SKM-1 (cell line): ENCODE measurements at regions not wholly inside any gene's neighbourhood (a gene's known extent, or its start where the extent isn't known, plus 50 kb on each side); places are given as distances from the start of the nearest gene placed in this dataset.

Experiments used
- DNase-seq: peaks from one replicate; lab custom pipeline; 2025; ENCODE audit not compliant: unreplicated experiment; lab: John Stamatoyannopoulos, UW

- DNase-seq: no peak
Measured at GRCh38 chr4:145427991-145428390, 53.7 kb upstream of the SMAD1 start.

- no peak for DNase-seq
Measured at GRCh38 chr4:145427221-145427620, 54.4 kb upstream of the SMAD1 start.

GRCh38 chr4:145423017-145423708, 58.5 kb upstream of the SMAD1 start:
- DNase-seq: no peak

- no peak for DNase-seq
Measured at GRCh38 chr4:145420595-145421214, 60.9 kb upstream of the SMAD1 start.

- DNase-seq: no peak
Measured at GRCh38 chr4:145418739-145419138, 62.9 kb upstream of the SMAD1 start.

- DNase-seq: no peak
Measured at GRCh38 chr4:145417348-145418130, 64.1 kb upstream of the SMAD1 start.

GRCh38 chr4:145414841-145415240, 66.8 kb upstream of the SMAD1 start:
- DNase-seq: no peak

- DNase-seq: no peak
Measured at GRCh38 chr4:145414226-145414625, 67.4 kb upstream of the SMAD1 start.

- no peak for DNase-seq
Measured at GRCh38 chr4:145406970-145407369, 74.7 kb upstream of the SMAD1 start.

GRCh38 chr4:145404761-145405160, 76.9 kb upstream of the SMAD1 start:
- no peak for DNase-seq

- DNase-seq: no peak
Measured at GRCh38 chr4:145396581-145396980, 85.1 kb upstream of the SMAD1 start.

GRCh38 chr4:145390571-145390970, 91.1 kb upstream of the SMAD1 start:
- DNase-seq: no peak

- no peak for DNase-seq
Measured at GRCh38 chr4:145389550-145389949, 92.1 kb upstream of the SMAD1 start.

- no peak for DNase-seq
Measured at GRCh38 chr4:145388043-145388442, 93.6 kb upstream of the SMAD1 start.

- DNase-seq: no peak
Measured at GRCh38 chr4:145387079-145387478, 94.6 kb upstream of the SMAD1 start.

GRCh38 chr4:145381163-145381562, 100.5 kb upstream of the SMAD1 start:
- no peak for DNase-seq

GRCh38 chr4:145380123-145380522, 101.5 kb upstream of the SMAD1 start:
- DNase-seq: no peak

GRCh38 chr4:145375416-145375815, 106.2 kb upstream of the SMAD1 start:
- DNase-seq: no peak

- DNase-seq: no peak
Measured at GRCh38 chr4:145352438-145353145, 129.1 kb upstream of the SMAD1 start.

GRCh38 chr4:145351922-145352321, 129.7 kb upstream of the SMAD1 start:
- no peak for DNase-seq

- DNase-seq: no peak
Measured at GRCh38 chr4:145351162-145351561, 130.5 kb upstream of the SMAD1 start.

- DNase-seq: no peak
Measured at GRCh38 chr4:145348291-145348690, 133.4 kb upstream of the SMAD1 start.
